WTC11 (cell line): ENCODE measurements at regions not wholly inside any gene's neighbourhood (a gene's known extent, or its start where the extent isn't known, plus 50 kb on each side); places are given as distances from the start of the nearest gene placed in this dataset.

ENCODE experiments used
- CTCF ChIP-seq: fragments of 200-600 bp; IDR thresholded peaks from 2 replicates; pipeline ENCODE4 v1.8.0; 2022; ENCODE audit warnings: antibody characterized with exemption
- FOXJ3 ChIP-seq: sonication (generic); formaldehyde crosslinking; IDR thresholded peaks from 2 replicates; pipeline ENCODE4 v1.9.0; 2021; ENCODE audit warnings: missing genetic modification reagents, mild to moderate bottlenecking, borderline replicate concordance

- no peak for TF ChIP-seq CTCF
- no peak for TF ChIP-seq FOXJ3 (CRISPR knock-in tag)
Observed at GRCh38 chr16:72725643-72726042, 322.3 kb downstream of the ZFHX3 start.
